MM.1S (cell line): ENCODE measurements at regions not wholly inside any gene's neighbourhood (a gene's known extent, or its start where the extent isn't known, plus 50 kb on each side); places are given as distances from the start of the nearest gene placed in this dataset.

ENCODE experiments used
- DNase-seq: peaks from one replicate; pipeline ENCODE4 v3.0.0-alpha.2; 2015
- H2AFZ ChIP-seq: fragments of 300-600 bp; sonication (generic); 2 replicates; pipeline ENCODE4 v1.6.0; 2016; ENCODE audit warnings: antibody characterized with exemption, low read length
- H3F3A ChIP-seq: fragments of 300-600 bp; sonication (generic); 2 replicates; pipeline ENCODE4 v1.6.1; 2016; ENCODE audit warnings: mild to moderate bottlenecking, antibody characterized with exemption, low read length, moderate library complexity, mixed read lengths; ENCODE audit not compliant: insufficient read depth
- H3K27ac ChIP-seq: fragments of 300-600 bp; sonication (generic); 2 replicates; pipeline ENCODE4 v1.5.1; 2016; ENCODE audit warnings: mild to moderate bottlenecking, low read length
- H3K27me3 ChIP-seq: fragments of 300-600 bp; sonication (generic); replicated peaks from 2 replicates; pipeline ENCODE4 v1.6.0; 2016; ENCODE audit warnings: low read length; ENCODE audit not compliant: insufficient read depth
- H3K36me3 ChIP-seq: fragments of 300-600 bp; sonication (generic); replicated peaks from 2 replicates; pipeline ENCODE4 v1.6.1; 2016; ENCODE audit warnings: mild to moderate bottlenecking, low read length, mixed read lengths; ENCODE audit not compliant: insufficient read depth
- H3K4me1 ChIP-seq: fragments of 300-600 bp; sonication (generic); 2 replicates; pipeline ENCODE4 v1.6.1; 2016; ENCODE audit warnings: low read length, mixed read lengths
- H3K4me2 ChIP-seq: fragments of 300-600 bp; sonication (generic); 2 replicates; pipeline ENCODE4 v1.6.0; 2016; ENCODE audit warnings: low read depth, low read length
- H3K4me3 ChIP-seq: fragments of 300-600 bp; sonication (generic); 2 replicates; pipeline ENCODE4 v1.5.1; 2016; ENCODE audit warnings: low read length, mixed read lengths
- H3K79me2 ChIP-seq: fragments of 300-600 bp; sonication (generic); 2 replicates; pipeline ENCODE4 v1.6.1; 2016; ENCODE audit warnings: mixed run types, low read length, mixed read lengths
- H3K9ac ChIP-seq: fragments of 300-600 bp; sonication (generic); 2 replicates; pipeline ENCODE4 v1.6.1; 2016; ENCODE audit warnings: low read length, mixed read lengths
- H3K9me2 ChIP-seq: fragments of 300-600 bp; sonication (generic); replicated peaks from 2 replicates; pipeline ENCODE4 v1.6.1; 2016; ENCODE audit warnings: mild to moderate bottlenecking, low read length, mixed read lengths; ENCODE audit not compliant: insufficient read depth
- H3K9me3 ChIP-seq: fragments of 300-600 bp; sonication (generic); replicated peaks from 2 replicates; pipeline ENCODE4 v1.6.1; 2016; ENCODE audit warnings: mild to moderate bottlenecking, low read length, mixed read lengths; ENCODE audit not compliant: insufficient read depth
- H4K20me1 ChIP-seq: fragments of 300-600 bp; sonication (generic); 2 replicates; pipeline ENCODE4 v1.6.1; 2016; ENCODE audit warnings: mild to moderate bottlenecking, low read length, moderate library complexity, mixed read lengths; ENCODE audit not compliant: insufficient read depth
- CTCF ChIP-seq: fragments of 300-600 bp; sonication (generic); IDR thresholded peaks from 2 replicates; pipeline ENCODE4 v1.5.1; 2016; ENCODE audit warnings: antibody characterized with exemption, low read length, mixed read lengths
- EZH2 ChIP-seq: fragments of 300-600 bp; sonication (generic); optimal IDR thresholded peaks from 2 replicates; pipeline ENCODE3; 2017; ENCODE audit warnings: low read depth, mild to moderate bottlenecking, antibody characterized with exemption, low read length, mixed read lengths
- EZH2phosphoT487 ChIP-seq: fragments of 300-600 bp; sonication (generic); IDR thresholded peaks from 2 replicates; pipeline ENCODE4 v1.6.1; 2018; ENCODE audit warnings: antibody characterized with exemption, low read length

DNA sequence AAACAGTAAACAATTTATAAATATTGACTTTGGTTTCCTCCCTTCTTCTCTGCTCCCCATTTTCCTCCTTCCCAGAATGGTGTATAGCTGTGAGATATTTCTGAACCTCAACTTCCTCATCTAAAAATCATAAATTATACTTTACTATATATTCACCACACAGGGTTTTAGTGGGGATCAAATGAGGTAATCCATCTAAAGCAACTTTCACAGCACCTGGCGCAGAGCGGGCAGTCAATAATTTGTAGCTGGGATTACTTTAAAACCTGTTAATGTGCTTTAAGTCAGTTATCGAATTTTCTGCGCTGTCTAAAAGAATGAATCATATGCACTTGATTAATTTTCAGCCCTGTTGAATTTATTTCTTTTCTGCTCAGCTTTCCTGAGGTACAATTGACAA is 172.7 kb downstream of the PTEN start:
- Histone ChIP-seq H3K4me1 (no peaks in the 10 kb centered on the region), H2AFZ (no peak overlapping the region), H3F3A (no peaks in the 10 kb centered on the region), H3K9me2 (no peaks in the 10 kb centered on the region), H3K27me3 (no peaks in the 10 kb centered on the region), H3K79me2 (no peaks in the 10 kb centered on the region), H3K4me2 (no peak overlapping the region), H4K20me1 (no peaks in the 10 kb centered on the region), H3K36me3 (no peaks in the 10 kb centered on the region), H3K9me3 (no peaks in the 10 kb centered on the region), H3K27ac (no peak overlapping the region), H3K9ac (no peak overlapping the region), H3K4me3 (no peak overlapping the region)
- DNase-seq: no peak
- TF ChIP-seq EZH2: no peak
- TF ChIP-seq EZH2phosphoT487: no peak
- no peak for TF ChIP-seq CTCF

GRCh38 chr10:88037623-88038022 is 174.2 kb downstream of the PTEN start:
- Histone ChIP-seq H3K36me3 (no peaks in the 10 kb centered on the region), H3K27ac (no peak overlapping the region), H3K4me1 (no peaks in the 10 kb centered on the region), H4K20me1 (no peaks in the 10 kb centered on the region), H3K4me2 (no peak overlapping the region), H3K4me3 (no peak overlapping the region), H3K9me3 (no peaks in the 10 kb centered on the region), H3K27me3 (no peaks in the 10 kb centered on the region), H2AFZ (no peak overlapping the region), H3K79me2 (no peaks in the 10 kb centered on the region), H3F3A (no peaks in the 10 kb centered on the region), H3K9me2 (no peaks in the 10 kb centered on the region), H3K9ac (no peak overlapping the region)
- no peak for DNase-seq
- TF ChIP-seq EZH2 (no peak), EZH2phosphoT487 (no peak)

- Histone ChIP-seq H3K27me3 (no peaks in the 10 kb centered on the region), H3K9me2 (no peaks in the 10 kb centered on the region), H3K4me1 (no peaks in the 10 kb centered on the region), H3K9ac (no peak overlapping the region), H3K4me3 (no peak overlapping the region), H3K27ac (no peak overlapping the region), H4K20me1 (no peaks in the 10 kb centered on the region), H3K36me3 (no peaks in the 10 kb centered on the region), H3K4me2 (no peak overlapping the region), H3K79me2 (no peaks in the 10 kb centered on the region), H3K9me3 (no peaks in the 10 kb centered on the region), H3F3A (no peaks in the 10 kb centered on the region), H2AFZ (no peak overlapping the region)
- DNase-seq: no peak
- TF ChIP-seq EZH2phosphoT487: no peak
- no peak for TF ChIP-seq CTCF
- no peak for TF ChIP-seq EZH2
Measured at GRCh38 chr10:88038268-88038667, 174.8 kb downstream of the PTEN start.

DNA sequence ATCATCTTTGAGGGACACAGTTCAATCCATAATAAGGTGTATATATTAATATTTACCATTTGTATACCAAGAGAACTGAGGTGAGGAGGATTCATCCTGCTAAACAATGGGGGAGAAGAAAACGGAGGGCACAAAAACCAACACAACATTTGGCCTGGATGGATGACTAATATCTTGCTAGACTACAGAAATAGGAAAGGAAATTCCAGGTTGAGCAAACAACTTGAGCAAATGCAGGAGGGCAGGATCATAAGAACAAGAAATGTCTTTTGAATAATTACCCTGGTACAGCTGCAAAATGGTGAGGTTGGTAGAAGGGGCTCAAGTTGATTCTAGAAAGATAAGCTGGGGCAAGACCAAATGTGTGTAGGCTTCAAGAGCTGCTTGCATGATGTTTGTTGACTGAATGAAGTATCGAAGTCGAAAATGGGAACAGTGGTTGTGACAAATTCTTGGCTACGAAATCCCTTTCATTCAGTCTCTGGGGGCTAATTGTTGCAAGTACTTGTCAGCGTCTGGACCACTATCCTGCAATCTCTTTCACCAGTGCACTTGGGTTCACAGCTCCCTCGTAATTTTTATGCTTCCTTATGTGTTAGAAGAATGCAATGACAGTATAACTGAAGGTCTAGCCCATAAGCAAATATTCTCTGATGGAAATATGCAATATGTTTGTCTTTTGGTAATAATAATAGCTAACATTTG is 176.2 kb downstream of the PTEN start:
- Histone ChIP-seq H4K20me1 (no peaks in the 10 kb centered on the region), H3K9me3 (no peaks in the 10 kb centered on the region), H3K4me2 (no peak overlapping the region), H3K36me3 (no peaks in the 10 kb centered on the region), H3K4me3 (no peak overlapping the region), H2AFZ (no peak overlapping the region), H3K27me3 (no peaks in the 10 kb centered on the region), H3K79me2 (no peaks in the 10 kb centered on the region), H3K9ac (no peak overlapping the region), H3K9me2 (no peaks in the 10 kb centered on the region), H3K27ac (no peak overlapping the region), H3K4me1 (no peaks in the 10 kb centered on the region), H3F3A (no peaks in the 10 kb centered on the region)
- no peak for DNase-seq
- no peak for TF ChIP-seq CTCF
